GM18505 (cell line): ENCODE measurements at regions not wholly inside any gene's neighbourhood (a gene's known extent, or its start where the extent isn't known, plus 50 kb on each side); places are given as distances from the start of the nearest gene placed in this dataset.
"Not testable (repeated sequence)": the region's sequence is repeated elsewhere in the genome, so short reads cannot be mapped to it uniquely, and the experiment has no call there.

Experiments
- ATAC-seq: cut with Tn5 transposase; IDR thresholded peaks from one replicate; pipeline ENCODE4 v1.9.1; 2021; ENCODE audit not compliant: unreplicated experiment
- POLR2A ChIP-seq: IDR thresholded peaks from 4 replicates; pipeline ENCODE4 v1.6.1; 2011; ENCODE audit warnings: borderline replicate concordance; ENCODE audit not compliant: insufficient read depth, insufficient read length; ENCODE audit errors: extremely low read depth

GRCh38 chr12:102669056-102669455 lies 188.7 kb upstream of the IGF1 start:
- ATAC-seq = no peak
- TF ChIP-seq POLR2A = no peak

- not testable (repeated sequence) for ATAC-seq
These were observed 185.8 kb upstream of the IGF1 start for GRCh38 chr12:102666176-102666575.

GRCh38 chr12:102659200-102659911 lies 179.0 kb upstream of the IGF1 start:
- ATAC-seq = no peak
- no peak for TF ChIP-seq POLR2A

- TF ChIP-seq POLR2A = no peak
- no peak for ATAC-seq
These were observed 173.0 kb upstream of the IGF1 start for GRCh38 chr12:102653406-102653805.

GRCh38 chr12:102652645-102653313 lies 172.4 kb upstream of the IGF1 start:
- no peak for TF ChIP-seq POLR2A
- ATAC-seq = peak; percentile 76

GRCh38 chr12:102645968-102646367 lies 165.6 kb upstream of the IGF1 start:
- no peak for TF ChIP-seq POLR2A
- ATAC-seq = no peak

GRCh38 chr12:102643879-102644575 lies 163.7 kb upstream of the IGF1 start:
- ATAC-seq = no peak
- TF ChIP-seq POLR2A = no peak

- TF ChIP-seq POLR2A = no peak
- no peak for ATAC-seq
These were observed 161.8 kb upstream of the IGF1 start for GRCh38 chr12:102642199-102642598.

GRCh38 chr12:102640658-102641057 lies 160.3 kb upstream of the IGF1 start:
- not testable (repeated sequence) for ATAC-seq

GRCh38 chr12:102638777-102639176 lies 158.4 kb upstream of the IGF1 start:
- no peak for TF ChIP-seq POLR2A
- ATAC-seq = no peak

- no peak for ATAC-seq
- no peak for TF ChIP-seq POLR2A
These were observed 153.7 kb upstream of the IGF1 start for GRCh38 chr12:102633981-102634605.

- no peak for TF ChIP-seq POLR2A
- ATAC-seq = no peak
These were observed 150.9 kb upstream of the IGF1 start for GRCh38 chr12:102631274-102631673.

GRCh38 chr12:102629262-102629888 lies 149.0 kb upstream of the IGF1 start:
- ATAC-seq = no peak
- TF ChIP-seq POLR2A = no peak
